Neural cell (in vitro differentiated cells): ENCODE measurements at regions not wholly inside any gene's neighbourhood (a gene's known extent, or its start where the extent isn't known, plus 50 kb on each side); places are given as distances from the start of the nearest gene placed in this dataset.

ENCODE experiments used
- EZH2 ChIP-seq: fragments of 200-600, 300-800 bp; shearing (Covaris generic), sonication (generic); IDR thresholded peaks from 2 replicates; pipeline ENCODE4 v1.6.1; 2014; ENCODE audit warnings: antibody characterized with exemption, low read length, borderline replicate concordance, mild to moderate bottlenecking; ENCODE audit not compliant: insufficient read depth, poor library complexity, severe bottlenecking
- POLR2AphosphoS5 ChIP-seq: IDR thresholded peaks from 2 replicates; pipeline ENCODE4 v1.6.1; 2012
- RAD21 ChIP-seq: fragments of 450-650 bp; conservative IDR thresholded peaks from 2 replicates; pipeline ENCODE4 v1.6.1; 2014; ENCODE audit warnings: antibody characterized with exemption, mild to moderate bottlenecking, moderate library complexity
- REST ChIP-seq: IDR thresholded peaks from 2 replicates; pipeline ENCODE4 v1.6.1; 2012; ENCODE audit warnings: borderline replicate concordance
- SMC3 ChIP-seq: fragments of 450-650 bp; conservative IDR thresholded peaks from 2 replicates; pipeline ENCODE4 v1.6.1; 2014; ENCODE audit warnings: antibody characterized with exemption, mild to moderate bottlenecking, moderate library complexity; ENCODE audit not compliant: poor library complexity
- TF ChIP-seq, protein P1 (sequence below): fragments of 450-650 bp; IDR thresholded peaks from 2 replicates; pipeline ENCODE4 v1.5.1; 2014; ENCODE audit warnings: antibody characterized with exemption, mild to moderate bottlenecking, moderate library complexity; ENCODE audit not compliant: poor library complexity, severe bottlenecking

DNA sequence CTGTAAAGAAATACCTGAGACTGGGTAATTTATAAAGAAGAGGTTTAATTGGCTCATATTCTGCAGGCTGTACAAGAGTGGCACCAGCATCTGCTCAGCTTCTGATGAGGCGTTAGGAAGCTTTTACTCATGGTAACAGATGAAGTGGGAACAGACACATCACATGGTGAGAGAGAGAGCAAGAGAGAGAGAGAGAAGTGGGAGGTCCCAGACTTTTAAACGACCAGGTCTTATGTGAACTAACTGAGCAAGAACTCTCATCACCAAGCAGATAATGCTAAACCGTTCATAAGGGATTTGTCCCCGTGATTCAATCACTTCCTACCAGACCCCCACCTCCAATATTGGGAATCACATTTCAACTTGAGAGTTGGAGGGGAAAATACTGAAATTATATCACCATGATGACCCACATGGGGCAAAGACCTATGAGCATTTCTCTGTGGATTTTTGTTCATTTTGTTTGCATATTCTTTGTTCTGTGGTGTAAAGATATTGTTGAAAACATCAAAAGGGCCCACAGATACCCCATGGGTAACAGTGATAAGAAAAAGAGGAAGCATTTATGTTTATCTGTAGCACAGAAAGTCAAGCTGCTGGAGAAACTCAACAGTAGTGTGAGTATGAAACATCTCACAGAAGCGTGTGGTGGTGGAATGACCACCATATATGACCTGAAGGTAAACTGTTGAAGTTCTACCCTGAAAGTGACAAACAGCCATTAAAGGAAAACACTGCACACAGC lies 135.2 kb upstream of the PDE3A start:
- TF ChIP-seq SMC3 (no peak), EZH2 (no peak), POLR2AphosphoS5 (no peak), REST (no peak), RAD21 (no peak)
- TF ChIP-seq, protein P1, sequence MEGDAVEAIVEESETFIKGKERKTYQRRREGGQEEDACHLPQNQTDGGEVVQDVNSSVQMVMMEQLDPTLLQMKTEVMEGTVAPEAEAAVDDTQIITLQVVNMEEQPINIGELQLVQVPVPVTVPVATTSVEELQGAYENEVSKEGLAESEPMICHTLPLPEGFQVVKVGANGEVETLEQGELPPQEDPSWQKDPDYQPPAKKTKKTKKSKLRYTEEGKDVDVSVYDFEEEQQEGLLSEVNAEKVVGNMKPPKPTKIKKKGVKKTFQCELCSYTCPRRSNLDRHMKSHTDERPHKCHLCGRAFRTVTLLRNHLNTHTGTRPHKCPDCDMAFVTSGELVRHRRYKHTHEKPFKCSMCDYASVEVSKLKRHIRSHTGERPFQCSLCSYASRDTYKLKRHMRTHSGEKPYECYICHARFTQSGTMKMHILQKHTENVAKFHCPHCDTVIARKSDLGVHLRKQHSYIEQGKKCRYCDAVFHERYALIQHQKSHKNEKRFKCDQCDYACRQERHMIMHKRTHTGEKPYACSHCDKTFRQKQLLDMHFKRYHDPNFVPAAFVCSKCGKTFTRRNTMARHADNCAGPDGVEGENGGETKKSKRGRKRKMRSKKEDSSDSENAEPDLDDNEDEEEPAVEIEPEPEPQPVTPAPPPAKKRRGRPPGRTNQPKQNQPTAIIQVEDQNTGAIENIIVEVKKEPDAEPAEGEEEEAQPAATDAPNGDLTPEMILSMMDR = no peak
